RWPE2 (cell line): ENCODE measurements at regions not wholly inside any gene's neighbourhood (a gene's known extent, or its start where the extent isn't known, plus 50 kb on each side); places are given as distances from the start of the nearest gene placed in this dataset.

ENCODE experiments used
- ATAC-seq: fragments of 200-7000 bp; cut with Tn5 transposase; 3 replicates; pipeline ENCODE4 v1.9.1; 2021; ENCODE audit warnings: low read depth
- DNase-seq: peaks from one replicate; pipeline ENCODE4 v3.0.0-alpha.2; 2020; ENCODE audit warnings: low spot score
- H3K27ac ChIP-seq: fragments of 450-650 bp; 2 replicates; pipeline ENCODE4 v1.5.1; 2017; ENCODE audit warnings: mild to moderate bottlenecking; ENCODE audit not compliant: poor library complexity, severe bottlenecking
- H3K27me3 ChIP-seq: fragments of 250-450 bp; sonication (Bioruptor Pico); 2 replicates; pipeline ENCODE4 v1.5.1; 2021; ENCODE audit warnings: mild to moderate bottlenecking, moderate library complexity; ENCODE audit not compliant: insufficient read depth, poor library complexity, severe bottlenecking
- H3K36me3 ChIP-seq: fragments of 250-450 bp; sonication (Bioruptor Pico); 2 replicates; pipeline ENCODE4 v1.5.1; 2020; ENCODE audit warnings: low read depth, mild to moderate bottlenecking, moderate library complexity
- H3K4me1 ChIP-seq: fragments of 250-450 bp; sonication (Bioruptor Pico); 2 replicates; pipeline ENCODE4 v1.5.1; 2021; ENCODE audit warnings: mild to moderate bottlenecking, moderate library complexity; ENCODE audit not compliant: insufficient read depth, poor library complexity, severe bottlenecking
- H3K4me3 ChIP-seq: fragments of 250-450 bp; sonication (Bioruptor Pico); 2 replicates; pipeline ENCODE4 v1.5.1; 2021; ENCODE audit warnings: mild to moderate bottlenecking, moderate library complexity; ENCODE audit not compliant: severe bottlenecking
- H3K9me3 ChIP-seq: fragments of 250-450 bp; sonication (Bioruptor Pico); 2 replicates; pipeline ENCODE4 v1.5.1; 2021; ENCODE audit warnings: mild to moderate bottlenecking, moderate library complexity; ENCODE audit not compliant: severe bottlenecking
- TF ChIP-seq, protein P1 (sequence below): fragments of 450-650 bp; IDR thresholded peaks from one replicate; pipeline ENCODE4 v1.5.1; 2017; ENCODE audit warnings: mild to moderate bottlenecking, moderate library complexity; ENCODE audit not compliant: poor library complexity, severe bottlenecking

DNA sequence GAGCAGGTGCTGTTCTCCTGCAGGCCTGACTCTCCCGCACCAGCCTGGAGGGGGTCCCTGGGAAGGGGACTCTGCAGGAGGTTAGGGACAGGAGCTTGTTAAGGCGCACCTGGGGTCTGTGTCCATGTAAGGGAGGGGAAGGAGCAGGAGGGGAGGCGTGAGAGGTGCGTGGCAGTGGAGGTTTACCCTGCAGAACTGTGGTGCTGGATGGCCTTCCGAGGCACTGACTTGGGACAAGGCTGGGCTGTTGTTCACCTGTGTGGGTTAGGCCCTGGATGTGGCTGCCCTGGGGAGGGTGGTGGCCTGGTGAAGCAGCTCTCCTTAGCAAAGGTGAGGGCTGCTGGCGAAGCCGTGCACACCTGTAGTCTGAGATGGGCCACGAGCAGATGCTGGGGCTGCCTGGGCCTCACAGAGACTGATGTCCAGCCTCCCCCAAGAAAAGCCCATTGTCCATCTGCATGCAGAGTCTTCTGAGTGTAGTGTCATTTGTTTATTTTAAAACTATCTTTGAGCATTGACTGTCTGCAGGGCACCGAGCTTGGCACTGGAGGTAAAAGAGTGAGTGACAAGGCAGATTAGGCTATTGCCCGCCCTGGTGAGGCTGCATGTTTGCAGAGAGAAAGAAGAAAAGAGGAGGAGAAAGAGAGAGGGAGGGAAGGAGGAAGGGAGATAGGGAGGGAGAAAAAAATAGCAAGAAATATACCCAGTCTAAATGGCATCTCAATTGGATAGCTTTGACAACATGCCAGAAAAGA lies 225.3 kb downstream of the GLRX3 start:
- no peaks in the 10 kb centered on the region for H3K9me3 ChIP-seq
- H3K27ac ChIP-seq = no peak overlapping the region
- no peak overlapping the region for H3K4me3 ChIP-seq
- no peaks in the 10 kb centered on the region for H3K36me3 ChIP-seq
- TF ChIP-seq, protein P1, sequence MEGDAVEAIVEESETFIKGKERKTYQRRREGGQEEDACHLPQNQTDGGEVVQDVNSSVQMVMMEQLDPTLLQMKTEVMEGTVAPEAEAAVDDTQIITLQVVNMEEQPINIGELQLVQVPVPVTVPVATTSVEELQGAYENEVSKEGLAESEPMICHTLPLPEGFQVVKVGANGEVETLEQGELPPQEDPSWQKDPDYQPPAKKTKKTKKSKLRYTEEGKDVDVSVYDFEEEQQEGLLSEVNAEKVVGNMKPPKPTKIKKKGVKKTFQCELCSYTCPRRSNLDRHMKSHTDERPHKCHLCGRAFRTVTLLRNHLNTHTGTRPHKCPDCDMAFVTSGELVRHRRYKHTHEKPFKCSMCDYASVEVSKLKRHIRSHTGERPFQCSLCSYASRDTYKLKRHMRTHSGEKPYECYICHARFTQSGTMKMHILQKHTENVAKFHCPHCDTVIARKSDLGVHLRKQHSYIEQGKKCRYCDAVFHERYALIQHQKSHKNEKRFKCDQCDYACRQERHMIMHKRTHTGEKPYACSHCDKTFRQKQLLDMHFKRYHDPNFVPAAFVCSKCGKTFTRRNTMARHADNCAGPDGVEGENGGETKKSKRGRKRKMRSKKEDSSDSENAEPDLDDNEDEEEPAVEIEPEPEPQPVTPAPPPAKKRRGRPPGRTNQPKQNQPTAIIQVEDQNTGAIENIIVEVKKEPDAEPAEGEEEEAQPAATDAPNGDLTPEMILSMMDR = no peak
- DNase-seq = no peak
- H3K4me1 ChIP-seq = no peaks in the 10 kb centered on the region
- no peaks in the 10 kb centered on the region for H3K27me3 ChIP-seq
- ATAC-seq = no peak

DNA sequence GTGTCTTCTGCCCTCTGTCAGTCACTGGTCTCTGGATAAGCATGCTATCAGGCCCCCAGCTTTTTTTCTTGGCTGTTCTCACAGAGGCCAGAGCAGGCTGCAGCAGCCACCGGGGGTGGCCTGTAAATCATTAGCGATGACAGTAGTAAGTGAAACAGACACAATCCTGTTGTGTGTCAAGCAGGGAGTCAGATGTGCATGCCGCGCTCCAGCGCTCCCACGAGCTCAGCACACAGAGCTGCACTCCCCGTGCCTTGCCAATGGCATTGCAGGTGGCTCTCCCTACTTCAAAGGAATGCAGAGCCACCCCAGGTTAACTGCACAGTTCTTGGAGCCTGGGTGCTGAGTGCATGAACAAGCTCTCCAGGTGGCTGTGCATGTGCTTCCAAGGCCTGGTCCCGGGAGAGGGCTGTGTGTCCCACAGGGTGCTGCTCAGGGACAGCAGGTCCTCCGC lies 226.1 kb downstream of the GLRX3 start:
- Histone ChIP-seq H3K9me3 (no peaks in the 10 kb centered on the region), H3K27ac (no peak overlapping the region)
- TF ChIP-seq, protein P1 = no peak

GRCh38 chr10:130363051-130363450 lies 226.9 kb downstream of the GLRX3 start:
- no peaks in the 10 kb centered on the region for H3K27me3 ChIP-seq
- no peaks in the 10 kb centered on the region for H3K9me3 ChIP-seq
- no peaks in the 10 kb centered on the region for H3K4me1 ChIP-seq
- H3K27ac ChIP-seq = no peak overlapping the region
- no peak for ATAC-seq
- TF ChIP-seq, protein P1 = no peak
- H3K36me3 ChIP-seq = no peaks in the 10 kb centered on the region
- no peak for DNase-seq
- H3K4me3 ChIP-seq = no peak overlapping the region

More for the DNA sequence above, 226.1 kb downstream of the GLRX3 start:
- ATAC-seq (no peak), DNase-seq (no peak)
- H3K4me3 ChIP-seq = no peak overlapping the region
- H3K4me1 ChIP-seq = no peaks in the 10 kb centered on the region
- no peaks in the 10 kb centered on the region for H3K27me3 ChIP-seq
- H3K36me3 ChIP-seq = no peaks in the 10 kb centered on the region

DNA sequence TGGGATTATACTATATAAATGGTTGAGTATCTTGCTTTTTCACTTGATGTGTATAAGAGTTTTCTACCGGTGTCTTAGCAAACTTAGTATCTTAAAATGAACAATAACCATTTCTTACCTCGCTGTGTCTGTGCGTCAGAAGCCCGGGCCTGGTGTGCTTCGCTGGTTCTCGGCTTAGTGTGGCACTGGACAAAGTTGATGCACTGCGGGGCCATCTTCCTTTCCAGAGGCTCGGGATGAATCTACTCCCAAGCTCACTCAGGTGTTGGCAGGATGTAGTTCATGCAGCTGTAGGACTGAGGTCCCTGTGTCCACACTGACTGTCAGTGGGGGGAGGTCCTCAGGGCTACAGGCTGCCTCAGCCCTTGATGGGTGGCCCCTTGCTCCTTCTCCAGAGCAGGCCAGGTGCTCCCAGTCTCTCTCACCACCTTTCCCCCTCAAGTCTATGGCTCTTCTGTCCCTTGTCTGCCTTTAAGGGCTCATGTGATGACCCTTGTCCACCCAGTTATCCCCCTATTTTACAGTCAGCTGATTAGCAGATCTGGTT lies 227.8 kb downstream of the GLRX3 start:
- no peak for DNase-seq
- Histone ChIP-seq H3K27ac (no peak overlapping the region), H3K9me3 (peaks cover 3% of the 10 kb centered on the region), H3K4me3 (no peak overlapping the region), H3K36me3 (no peaks in the 10 kb centered on the region), H3K4me1 (no peaks in the 10 kb centered on the region), H3K27me3 (no peaks in the 10 kb centered on the region)
- ATAC-seq = no peak
- TF ChIP-seq, protein P1 = no peak
